HG03457 (cell line): ENCODE measurements at regions not wholly inside any gene's neighbourhood (a gene's known extent, or its start where the extent isn't known, plus 50 kb on each side); places are given as distances from the start of the nearest gene placed in this dataset.
"Not testable (repeated sequence)": the region's sequence is repeated elsewhere in the genome, so short reads cannot be mapped to it uniquely, and the experiment has no call there.

Experiments
- ATAC-seq: cut with Tn5 transposase; IDR thresholded peaks from one replicate; pipeline ENCODE4 v1.9.1; 2021; ENCODE audit warnings: moderate number of reproducible peaks; ENCODE audit not compliant: unreplicated experiment

- no peak for ATAC-seq
Observed at GRCh38 chr11:86148345-86148747, 79.5 kb upstream of the PICALM start.

DNA sequence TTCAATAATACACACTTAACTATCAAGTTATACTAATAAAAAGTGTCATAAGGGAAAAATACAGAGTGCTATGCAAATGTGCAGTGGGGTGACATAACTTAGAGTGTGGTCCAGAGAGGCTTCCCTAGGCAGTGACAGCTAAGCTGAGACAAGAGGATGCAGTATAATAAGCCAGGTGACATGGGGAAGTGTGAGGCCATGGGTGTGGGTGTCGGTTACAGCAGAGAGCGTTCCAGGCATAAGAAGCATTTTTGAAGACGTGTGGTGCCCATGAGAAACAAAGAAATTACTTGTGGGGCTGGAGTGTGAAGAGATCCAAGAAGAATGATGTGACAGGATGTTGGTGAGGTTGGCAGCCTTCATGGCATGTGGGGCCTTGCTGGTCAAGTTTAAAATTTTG is 78.1 kb upstream of the PICALM start:
- ATAC-seq = no peak

DNA sequence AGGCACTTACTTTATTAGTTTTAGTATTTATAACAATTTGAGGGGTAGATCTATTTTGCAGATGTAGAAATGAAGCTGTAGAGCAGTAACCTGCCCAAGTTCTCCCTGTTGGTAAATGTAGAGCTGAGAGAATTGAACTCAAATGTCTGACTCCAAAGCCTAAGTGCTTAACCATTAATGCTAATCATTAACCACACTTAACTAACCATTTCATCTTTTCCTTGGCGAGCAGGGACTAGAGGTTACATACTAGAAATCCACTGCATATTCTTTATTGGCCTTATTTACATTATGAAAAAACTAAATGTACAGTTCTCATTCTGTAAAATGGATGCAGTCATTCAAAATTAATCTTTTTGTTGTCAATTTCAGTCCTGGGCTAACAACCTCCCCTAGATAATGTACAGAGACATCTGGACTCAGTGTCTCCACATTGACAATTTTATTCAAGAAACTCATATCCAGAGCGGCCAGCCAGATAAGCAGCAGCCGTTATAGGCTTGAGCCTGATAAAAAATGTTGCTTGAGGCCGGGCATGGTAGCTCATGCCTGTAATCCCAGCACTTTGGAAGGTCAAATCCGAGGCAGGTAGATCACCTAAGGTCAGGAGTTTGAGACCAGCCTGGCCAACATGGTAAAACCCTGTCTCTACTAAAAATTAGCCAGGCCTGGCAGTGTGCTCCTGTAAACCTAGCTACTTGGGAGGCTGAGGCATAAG is 76.7 kb upstream of the PICALM start:
- ATAC-seq = no peak

DNA sequence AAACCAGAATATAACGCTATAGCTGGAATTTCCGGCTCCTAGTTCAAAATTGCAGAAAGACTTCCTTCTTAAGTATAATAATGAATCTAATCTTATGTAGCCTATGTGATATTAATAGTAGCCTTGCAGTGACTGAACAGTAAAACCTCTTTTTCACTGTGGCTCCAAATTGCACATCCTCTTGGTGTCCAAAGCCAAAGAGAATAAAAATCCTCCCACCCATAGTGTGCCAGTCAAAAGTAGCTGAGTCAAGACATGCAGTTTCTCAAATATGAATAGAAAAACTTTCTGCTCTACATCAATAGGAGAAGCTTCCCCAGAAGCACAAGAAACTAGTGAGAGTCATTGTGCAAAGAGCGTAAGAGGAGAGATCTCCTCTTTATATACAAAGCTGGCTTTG is 76.0 kb upstream of the PICALM start:
- no peak for ATAC-seq

DNA sequence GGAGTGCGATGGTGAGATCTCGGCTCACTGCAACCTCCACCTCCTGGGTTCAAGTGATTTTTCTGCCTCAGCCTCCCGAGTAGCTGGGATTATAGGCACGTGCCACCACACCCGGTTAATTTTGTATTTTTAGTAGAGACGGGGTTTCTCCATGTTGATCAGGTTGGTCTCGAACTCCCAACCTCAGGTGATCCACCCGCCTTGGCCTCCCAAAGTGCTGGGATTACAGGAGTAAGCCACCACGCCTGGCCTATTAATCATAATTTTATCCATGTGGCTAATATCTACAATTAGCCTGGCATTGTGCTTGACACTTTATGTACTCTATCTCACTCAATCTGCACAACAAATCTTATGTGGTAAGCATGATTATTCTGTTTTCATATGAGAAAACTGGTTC is 75.2 kb upstream of the PICALM start:
- ATAC-seq = not testable (repeated sequence)

- no peak for ATAC-seq
Observed at GRCh38 chr11:86143087-86144030, 74.5 kb upstream of the PICALM start.

- no peak for ATAC-seq
Observed at GRCh38 chr11:86142170-86142569, 73.3 kb upstream of the PICALM start.

DNA sequence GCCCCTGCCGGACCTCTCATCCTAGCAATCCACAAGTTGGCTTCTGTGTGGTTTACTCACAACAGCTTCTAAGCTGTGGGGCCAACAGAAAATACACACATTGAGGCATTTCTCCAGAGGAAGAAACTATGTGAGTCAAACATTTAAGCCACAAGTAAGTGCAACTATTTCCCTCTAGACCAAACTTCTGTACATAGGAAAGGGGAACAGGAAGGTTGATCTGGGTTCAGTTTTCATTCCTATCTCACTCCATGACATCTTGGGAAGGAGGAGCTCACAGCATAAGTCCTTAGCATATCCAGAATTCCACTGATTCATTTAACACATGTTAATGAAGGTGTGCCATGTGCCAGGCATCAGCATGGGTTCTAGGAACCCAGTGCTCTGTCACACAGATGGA is 72.8 kb upstream of the PICALM start:
- ATAC-seq = no peak

GRCh38 chr11:86140334-86140990 is 71.6 kb upstream of the PICALM start:
- ATAC-seq = no peak

GRCh38 chr11:86138958-86139357 is 70.1 kb upstream of the PICALM start:
- ATAC-seq = peak; percentile 75

DNA sequence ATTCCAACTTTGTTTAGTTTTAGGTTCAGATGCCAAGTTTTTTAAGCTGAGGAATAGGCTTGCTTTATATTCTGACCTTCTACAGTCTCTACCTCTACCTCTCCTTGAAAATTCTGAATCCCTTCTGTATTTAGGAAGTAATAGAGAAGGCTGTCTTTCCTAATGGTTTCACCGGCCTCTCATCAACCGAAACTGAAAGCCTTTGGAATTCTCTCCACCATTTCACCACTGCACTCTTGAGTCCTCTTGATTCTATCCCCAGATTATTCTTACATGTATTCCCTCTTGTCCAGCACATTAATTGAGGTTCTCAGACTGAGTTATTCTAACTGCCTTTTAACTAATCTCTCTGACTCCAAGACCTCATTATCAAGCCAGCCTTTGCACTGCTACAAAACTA is 67.7 kb upstream of the PICALM start:
- ATAC-seq = no peak

- no peak for ATAC-seq
Observed at GRCh38 chr11:86135319-86135714, 66.4 kb upstream of the PICALM start.

GRCh38 chr11:86134580-86135318 is 65.9 kb upstream of the PICALM start:
- ATAC-seq = no peak

DNA sequence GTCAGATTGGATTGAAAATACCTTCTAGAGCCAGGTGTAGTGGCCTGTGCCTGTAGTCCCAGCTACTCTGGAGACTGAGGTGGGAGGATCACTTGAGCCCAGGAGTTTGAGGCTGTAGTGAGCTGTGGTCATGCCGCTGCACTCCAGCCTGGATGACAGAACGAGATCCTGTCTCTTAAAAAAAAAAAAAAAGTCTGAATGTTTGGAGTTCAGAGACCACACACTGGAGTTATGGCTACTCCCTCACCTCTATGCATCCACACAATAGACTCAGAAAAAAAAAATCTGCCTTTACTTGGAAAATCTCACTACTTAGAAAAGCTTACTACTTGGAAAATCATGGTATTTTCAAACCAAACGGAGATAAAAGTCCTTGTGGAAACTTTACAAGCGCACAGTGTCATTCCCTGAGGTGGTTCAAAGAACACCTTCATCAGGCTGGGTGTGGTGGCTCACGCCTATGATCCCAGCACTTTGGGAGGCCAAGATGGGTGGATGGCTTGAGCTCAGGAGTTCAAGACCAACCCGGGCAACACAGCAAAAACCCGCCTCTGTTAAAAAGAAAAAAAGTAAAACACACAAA is 63.9 kb upstream of the PICALM start:
- ATAC-seq = no peak

DNA sequence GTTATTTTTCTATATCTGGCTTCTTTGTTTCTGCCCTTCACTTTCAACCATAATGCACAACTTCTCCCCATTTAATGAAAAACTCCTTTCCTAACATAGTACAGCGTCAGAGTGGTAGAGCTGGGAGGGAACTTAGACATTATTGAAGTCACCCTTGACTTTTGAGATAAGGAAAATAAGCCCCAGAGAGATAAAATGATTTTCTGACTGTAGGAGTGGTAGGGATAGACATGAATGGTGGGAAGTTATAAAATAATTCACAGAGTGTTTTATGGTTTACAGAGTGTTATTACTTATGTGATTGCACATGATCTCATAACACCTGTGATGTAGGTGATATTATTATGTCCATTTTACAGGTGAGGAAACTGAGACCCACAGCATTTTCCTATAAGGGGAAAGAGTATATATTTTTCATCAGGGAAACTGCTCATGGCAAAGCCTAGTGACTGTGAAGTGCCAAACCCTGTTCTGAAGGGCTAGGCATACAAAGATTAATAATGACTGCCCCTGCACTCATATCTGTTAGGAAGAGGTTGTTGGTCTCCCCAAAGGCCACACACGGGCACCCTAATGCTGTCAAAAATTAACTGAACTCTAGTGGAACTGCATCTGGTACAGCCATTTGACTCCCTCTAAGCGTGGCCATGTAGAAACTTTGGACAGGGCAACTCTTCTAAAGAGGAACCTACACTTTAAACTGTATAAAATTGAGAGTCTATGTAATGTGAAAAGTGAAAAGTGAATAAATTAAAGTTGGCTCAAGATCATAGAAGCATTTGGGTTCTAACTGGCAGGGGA is 61.1 kb upstream of the PICALM start:
- ATAC-seq = no peak

DNA sequence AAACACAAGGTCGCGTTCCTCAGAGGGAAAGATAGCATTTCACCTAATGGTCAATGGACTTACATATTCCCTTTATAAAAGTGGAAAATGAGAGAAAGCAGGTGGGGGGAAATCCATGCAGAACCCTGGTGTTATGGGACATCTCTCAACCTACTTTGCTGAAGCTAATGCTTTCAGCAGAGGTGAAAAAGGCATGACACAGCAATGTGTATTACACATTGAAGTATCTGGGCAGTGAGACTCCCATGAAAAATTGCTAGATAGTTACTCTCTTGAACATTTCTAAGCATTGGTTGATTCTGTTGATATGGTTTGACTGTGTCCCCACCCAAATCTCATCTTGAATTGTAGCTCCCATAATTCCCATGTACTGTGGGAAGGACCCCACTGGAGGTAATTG is 60.0 kb upstream of the PICALM start:
- no peak for ATAC-seq

GRCh38 chr11:86126862-86127261 is 58.0 kb upstream of the PICALM start:
- no peak for ATAC-seq

DNA sequence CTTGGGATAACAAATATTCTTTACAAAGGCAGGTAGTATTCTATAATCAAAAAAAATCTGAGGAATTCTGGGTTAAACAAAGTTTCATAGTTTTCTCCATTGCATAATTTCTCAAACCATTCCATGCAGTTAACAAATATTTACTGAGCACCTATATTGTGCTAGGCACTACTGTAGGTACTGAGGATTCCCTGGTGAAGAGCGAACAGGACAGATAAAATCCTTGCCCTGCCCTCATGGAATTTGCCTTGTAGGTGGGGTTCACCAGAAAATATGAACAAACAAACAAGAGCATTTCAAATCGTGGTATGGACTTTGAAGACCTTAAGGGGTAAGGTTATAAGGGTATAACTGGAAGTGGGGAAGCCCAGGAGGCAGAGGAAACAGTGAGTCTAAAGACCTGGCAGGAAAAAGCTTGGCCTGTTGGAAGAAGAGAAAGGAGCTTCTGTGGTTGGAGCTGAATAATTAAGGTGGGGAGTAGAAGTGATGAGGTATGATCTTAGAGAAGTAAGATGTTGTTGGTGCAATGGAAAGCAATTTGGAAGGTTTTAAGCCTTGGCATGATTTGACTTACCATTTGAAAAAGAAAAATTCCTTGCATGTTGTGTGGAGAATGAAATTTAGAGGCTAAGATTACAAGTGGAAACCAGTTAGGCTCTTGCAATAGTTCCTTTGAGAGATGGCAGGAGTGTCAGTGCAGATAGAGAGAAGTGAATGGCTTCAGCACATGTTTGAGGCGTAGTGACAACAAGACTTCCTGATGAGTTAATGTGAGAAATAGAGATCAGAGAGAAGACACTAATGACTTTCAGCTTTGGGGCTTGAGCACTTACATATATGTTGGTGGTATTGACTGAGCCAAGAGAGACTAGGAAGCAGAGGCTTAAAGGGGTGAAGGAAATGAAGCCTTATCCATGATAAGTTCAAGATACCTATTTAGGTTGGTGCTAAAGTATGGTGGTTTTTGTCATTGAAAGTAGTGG is 55.7 kb upstream of the PICALM start:
- no peak for ATAC-seq

- no peak for ATAC-seq
Observed at GRCh38 chr11:86122773-86123172, 53.9 kb upstream of the PICALM start.
